AG09319 (cell line): ENCODE measurements at regions not wholly inside any gene's neighbourhood (a gene's known extent, or its start where the extent isn't known, plus 50 kb on each side); places are given as distances from the start of the nearest gene placed in this dataset.

Source experiments
- DNase-seq: peaks from one replicate; pipeline ENCODE4 v3.0.0-alpha.2; 2010; ENCODE audit warnings: low read depth; ENCODE audit errors: extremely low read depth
- TF ChIP-seq, protein P1 (sequence below): IDR thresholded peaks from 2 replicates; pipeline ENCODE4 v1.5.1; 2011; ENCODE audit warnings: low read depth, mild to moderate bottlenecking, inconsistent platforms, low read length, moderate library complexity

- DNase-seq = no peak
- TF ChIP-seq, protein P1, sequence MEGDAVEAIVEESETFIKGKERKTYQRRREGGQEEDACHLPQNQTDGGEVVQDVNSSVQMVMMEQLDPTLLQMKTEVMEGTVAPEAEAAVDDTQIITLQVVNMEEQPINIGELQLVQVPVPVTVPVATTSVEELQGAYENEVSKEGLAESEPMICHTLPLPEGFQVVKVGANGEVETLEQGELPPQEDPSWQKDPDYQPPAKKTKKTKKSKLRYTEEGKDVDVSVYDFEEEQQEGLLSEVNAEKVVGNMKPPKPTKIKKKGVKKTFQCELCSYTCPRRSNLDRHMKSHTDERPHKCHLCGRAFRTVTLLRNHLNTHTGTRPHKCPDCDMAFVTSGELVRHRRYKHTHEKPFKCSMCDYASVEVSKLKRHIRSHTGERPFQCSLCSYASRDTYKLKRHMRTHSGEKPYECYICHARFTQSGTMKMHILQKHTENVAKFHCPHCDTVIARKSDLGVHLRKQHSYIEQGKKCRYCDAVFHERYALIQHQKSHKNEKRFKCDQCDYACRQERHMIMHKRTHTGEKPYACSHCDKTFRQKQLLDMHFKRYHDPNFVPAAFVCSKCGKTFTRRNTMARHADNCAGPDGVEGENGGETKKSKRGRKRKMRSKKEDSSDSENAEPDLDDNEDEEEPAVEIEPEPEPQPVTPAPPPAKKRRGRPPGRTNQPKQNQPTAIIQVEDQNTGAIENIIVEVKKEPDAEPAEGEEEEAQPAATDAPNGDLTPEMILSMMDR = no peak
These were observed 525.0 kb downstream of the SLC4A3 start for GRCh38 chr2:220152281-220152935.

DNA sequence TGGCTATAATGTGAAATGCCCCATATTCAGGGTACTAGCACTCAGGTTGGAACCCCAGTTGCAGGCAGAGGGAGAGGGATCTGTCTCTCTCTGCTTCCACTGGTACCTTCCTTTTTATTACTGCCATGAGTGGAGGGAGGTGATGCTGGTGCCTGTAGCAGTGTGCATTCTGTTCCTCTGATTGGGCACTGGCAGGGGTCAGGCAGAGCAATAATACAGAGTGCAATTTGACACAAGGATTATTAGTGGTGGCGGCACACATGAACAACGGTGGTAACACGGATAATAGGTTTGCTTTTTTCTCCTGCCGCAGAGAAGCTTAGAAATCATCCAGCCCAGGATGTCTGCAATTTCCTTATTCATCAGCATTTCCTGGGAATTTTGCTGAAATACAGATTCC lies 525.7 kb downstream of the SLC4A3 start:
- no peak for DNase-seq
- TF ChIP-seq, protein P1 = no peak

DNA sequence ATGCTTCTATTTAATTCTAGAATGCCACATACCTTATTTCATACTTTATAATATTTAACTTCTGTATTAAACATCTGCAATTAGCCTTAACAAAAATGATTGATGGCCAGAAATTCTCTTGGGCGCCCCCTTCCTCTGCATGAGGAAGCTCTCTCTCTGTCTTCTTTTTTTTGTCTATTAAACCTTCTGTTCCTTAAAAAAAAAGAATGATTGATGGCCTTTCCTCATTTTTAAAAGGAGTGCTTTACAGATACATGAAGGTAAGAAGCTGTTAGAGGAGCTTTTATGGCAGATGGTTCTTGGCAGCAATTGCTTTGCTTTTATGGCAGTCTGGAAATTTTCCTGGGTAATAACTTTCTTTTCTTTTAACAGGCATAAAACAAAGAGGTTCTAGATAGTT lies 526.9 kb downstream of the SLC4A3 start:
- TF ChIP-seq, protein P1 = no peak

GRCh38 chr2:220157312-220157711 lies 529.9 kb downstream of the SLC4A3 start:
- DNase-seq = no peak
- TF ChIP-seq, protein P1 = no peak

More for the DNA sequence above, 526.9 kb downstream of the SLC4A3 start:
- DNase-seq = no peak

GRCh38 chr2:220159738-220160137 lies 532.3 kb downstream of the SLC4A3 start:
- DNase-seq = no peak
- TF ChIP-seq, protein P1 = no peak

DNA sequence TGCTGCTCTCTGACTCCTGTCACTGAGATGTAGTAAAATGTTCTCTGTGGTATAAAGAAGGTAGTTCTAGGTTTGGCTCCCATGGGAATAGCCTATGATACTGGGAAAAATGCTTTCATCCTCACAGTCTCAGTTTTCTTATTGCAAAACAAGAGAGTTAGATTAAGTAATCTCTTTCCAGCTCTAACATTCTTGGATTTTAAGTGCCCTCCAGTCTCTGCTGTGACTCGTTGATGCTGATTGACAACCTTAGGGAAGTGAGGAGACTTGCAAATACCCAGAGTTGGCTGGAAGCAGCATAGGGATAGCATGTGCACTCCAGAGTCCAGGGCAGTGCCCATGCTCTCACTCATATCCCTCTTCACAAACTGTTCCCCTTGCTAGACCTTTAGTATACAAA lies 534.9 kb downstream of the SLC4A3 start:
- DNase-seq = peak; percentile 10
- TF ChIP-seq, protein P1 = no peak

DNA sequence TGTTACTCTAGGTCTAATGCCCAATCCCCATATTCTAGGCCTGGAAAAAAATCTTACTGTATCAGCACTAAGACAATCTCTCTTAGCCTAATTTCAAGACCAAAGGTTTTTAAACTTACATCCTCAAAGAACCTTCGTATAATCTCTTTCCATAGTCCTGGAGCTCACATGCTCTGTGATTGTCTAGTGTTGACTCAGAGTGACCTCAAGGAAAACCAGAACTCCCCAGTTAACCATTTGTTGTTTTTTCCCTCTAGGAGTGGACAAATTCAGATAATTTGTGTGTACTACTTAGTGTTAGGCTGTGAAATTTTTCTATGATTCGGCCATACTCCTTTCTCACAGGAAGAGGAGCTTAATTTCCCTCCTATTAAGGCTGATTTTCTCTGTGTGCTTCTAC lies 536.1 kb downstream of the SLC4A3 start:
- DNase-seq = no peak
- TF ChIP-seq, protein P1 = no peak
